ENCODE measurements at regions not wholly inside any gene's neighbourhood (a gene's known extent, or its start where the extent isn't known, plus 50 kb on each side); places are given as distances from the start of the nearest gene placed in this dataset.

- no peak for TF ChIP-seq CTCF (IDR thresholded peaks at IDR 0.05 in 2 of 3, conservative IDR thresholded peaks at IDR 0.05 in 1 of 3; ENCODE audit: control insufficient read depth in 2 of 3, extremely low read depth in 1 of 3, insufficient read depth in 1 of 3, low read depth in 3 of 3, low read length in 3 of 3)
- TF ChIP-seq POLR2AphosphoS2 (IDR thresholded peaks at IDR 0.05; ENCODE audit: low read depth, low read length) = no peak
- TF ChIP-seq EP300 (IDR thresholded peaks at IDR 0.05; ENCODE audit: borderline replicate concordance in 1 of 2, control insufficient read depth in 1 of 2, low read depth in 2 of 2, low read length in 2 of 2) = no peak
- TF ChIP-seq IKZF1 (conservative IDR thresholded peaks at IDR 0.05) = no peak
Observed at GRCh38 chr1:194495434-194495833, 1309.0 kb upstream of the B3GALT2 start.
